ENCODE measurements at regions not wholly inside any gene's neighbourhood (a gene's known extent, or its start where the extent isn't known, plus 50 kb on each side); places are given as distances from the start of the nearest gene placed in this dataset.

GRCh38 chr10:10434312-10434711 is 583.4 kb upstream of the CELF2 start:
- H3K36me3 Mint-ChIP-seq (ENCODE audit: low read depth): no peaks in the 10 kb centered on the region
- DNase-seq (no peak), ATAC-seq (no peak)
- H3K4me1 Mint-ChIP-seq: no peaks in the 10 kb centered on the region
- H3K9me3 ChIP-seq (ENCODE audit: control insufficient read depth, low read length, poor library complexity, severe bottlenecking): no peaks in the 10 kb centered on the region
- no peak overlapping the region for H3K27ac Mint-ChIP-seq
- H3K4me3 Mint-ChIP-seq: no peak overlapping the region
- H3K27me3 Mint-ChIP-seq: peaks cover 14% of the 10 kb centered on the region

GRCh38 chr10:10437886-10438285 is 579.8 kb upstream of the CELF2 start:
- ATAC-seq (no peak), DNase-seq (no peak)
- H3K27ac Mint-ChIP-seq: no peak overlapping the region
- no peaks in the 10 kb centered on the region for H3K36me3 Mint-ChIP-seq (ENCODE audit: low read depth)
- H3K4me3 Mint-ChIP-seq: no peak overlapping the region
- H3K9me3 ChIP-seq (ENCODE audit: control insufficient read depth, low read length, poor library complexity, severe bottlenecking): no peaks in the 10 kb centered on the region
- no peaks in the 10 kb centered on the region for H3K4me1 Mint-ChIP-seq
- peaks cover 23% of the 10 kb centered on the region for H3K27me3 Mint-ChIP-seq

GRCh38 chr10:10438335-10439100 is 579.2 kb upstream of the CELF2 start:
- H3K4me1 Mint-ChIP-seq: no peaks in the 10 kb centered on the region
- H3K9me3 ChIP-seq (ENCODE audit: control insufficient read depth, low read length, poor library complexity, severe bottlenecking): no peaks in the 10 kb centered on the region
- DNase-seq: no peak
- no peaks in the 10 kb centered on the region for H3K36me3 Mint-ChIP-seq (ENCODE audit: low read depth)
- ATAC-seq: no peak
- no peak overlapping the region for H3K4me3 Mint-ChIP-seq
- H3K27me3 Mint-ChIP-seq: peaks cover 23% of the 10 kb centered on the region
- no peak overlapping the region for H3K27ac Mint-ChIP-seq

GRCh38 chr10:10456856-10457255 is 560.8 kb upstream of the CELF2 start:
- H3K4me1 Mint-ChIP-seq: no peaks in the 10 kb centered on the region
- H3K27ac Mint-ChIP-seq: no peak overlapping the region
- ATAC-seq (no peak), DNase-seq (no peak)
- H3K27me3 Mint-ChIP-seq: peaks cover 26% of the 10 kb centered on the region
- H3K4me3 Mint-ChIP-seq: no peak overlapping the region
- H3K36me3 Mint-ChIP-seq (ENCODE audit: low read depth): no peaks in the 10 kb centered on the region
- no peaks in the 10 kb centered on the region for H3K9me3 ChIP-seq (ENCODE audit: control insufficient read depth, low read length, poor library complexity, severe bottlenecking)

GRCh38 chr10:10460451-10460850 is 557.2 kb upstream of the CELF2 start:
- H3K36me3 Mint-ChIP-seq (ENCODE audit: low read depth): no peaks in the 10 kb centered on the region

GRCh38 chr10:10462151-10462941 is 555.3 kb upstream of the CELF2 start:
- Mint-ChIP-seq H3K4me1 (no peaks in the 10 kb centered on the region), H3K36me3 (ENCODE audit: low read depth) (no peaks in the 10 kb centered on the region), H3K27ac (no peak overlapping the region), H3K27me3 (peaks cover 42% of the 10 kb centered on the region), H3K4me3 (no peak overlapping the region)
- DNase-seq (no peak), ATAC-seq (no peak)
- no peaks in the 10 kb centered on the region for H3K9me3 ChIP-seq (ENCODE audit: control insufficient read depth, low read length, poor library complexity, severe bottlenecking)

More at GRCh38 chr10:10460451-10460850, 557.2 kb upstream of the CELF2 start:
- no peak overlapping the region for H3K4me3 Mint-ChIP-seq
- no peaks in the 10 kb centered on the region for H3K4me1 Mint-ChIP-seq
- peaks cover 47% of the 10 kb centered on the region for H3K27me3 Mint-ChIP-seq
- H3K27ac Mint-ChIP-seq: no peak overlapping the region
- ATAC-seq (no peak), DNase-seq (no peak)
- no peaks in the 10 kb centered on the region for H3K9me3 ChIP-seq (ENCODE audit: control insufficient read depth, low read length, poor library complexity, severe bottlenecking)

GRCh38 chr10:10471758-10472157 is 545.9 kb upstream of the CELF2 start:
- no peaks in the 10 kb centered on the region for H3K36me3 Mint-ChIP-seq (ENCODE audit: low read depth)

GRCh38 chr10:10475812-10476211 is 541.9 kb upstream of the CELF2 start:
- H3K36me3 Mint-ChIP-seq (ENCODE audit: low read depth): no peaks in the 10 kb centered on the region
- no peaks in the 10 kb centered on the region for H3K9me3 ChIP-seq (ENCODE audit: control insufficient read depth, low read length, poor library complexity, severe bottlenecking)
- ATAC-seq (no peak), DNase-seq (no peak)
- H3K4me3 Mint-ChIP-seq: no peak overlapping the region
- H3K27me3 Mint-ChIP-seq: peaks cover 30% of the 10 kb centered on the region
- H3K27ac Mint-ChIP-seq: no peak overlapping the region
- no peaks in the 10 kb centered on the region for H3K4me1 Mint-ChIP-seq

More at GRCh38 chr10:10471758-10472157, 545.9 kb upstream of the CELF2 start:
- Mint-ChIP-seq H3K27me3 (peaks cover 17% of the 10 kb centered on the region), H3K4me3 (no peak overlapping the region), H3K27ac (no peak overlapping the region), H3K4me1 (no peaks in the 10 kb centered on the region)
- no peak for DNase-seq
- no peaks in the 10 kb centered on the region for H3K9me3 ChIP-seq (ENCODE audit: control insufficient read depth, low read length, poor library complexity, severe bottlenecking)
- no peak for ATAC-seq

GRCh38 chr10:10477844-10478243 is 539.8 kb upstream of the CELF2 start:
- H3K27me3 Mint-ChIP-seq: peaks cover 43% of the 10 kb centered on the region
- no peak overlapping the region for H3K27ac Mint-ChIP-seq
- H3K4me3 Mint-ChIP-seq: no peak overlapping the region
- ATAC-seq (no peak), DNase-seq (no peak)
- no peaks in the 10 kb centered on the region for H3K9me3 ChIP-seq (ENCODE audit: control insufficient read depth, low read length, poor library complexity, severe bottlenecking)
- H3K4me1 Mint-ChIP-seq: no peaks in the 10 kb centered on the region
- no peaks in the 10 kb centered on the region for H3K36me3 Mint-ChIP-seq (ENCODE audit: low read depth)

- Mint-ChIP-seq H3K36me3 (ENCODE audit: low read depth) (no peaks in the 10 kb centered on the region), H3K4me1 (no peaks in the 10 kb centered on the region), H3K27ac (no peak overlapping the region), H3K4me3 (no peak overlapping the region), H3K27me3 (peaks cover 46% of the 10 kb centered on the region)
- ATAC-seq (no peak), DNase-seq (no peak)
- no peaks in the 10 kb centered on the region for H3K9me3 ChIP-seq (ENCODE audit: control insufficient read depth, low read length, poor library complexity, severe bottlenecking)
Observed at GRCh38 chr10:10479465-10479864, 538.2 kb upstream of the CELF2 start.

- H3K9me3 ChIP-seq (ENCODE audit: control insufficient read depth, low read length, poor library complexity, severe bottlenecking): no peaks in the 10 kb centered on the region
- Mint-ChIP-seq H3K4me1 (no peaks in the 10 kb centered on the region), H3K4me3 (no peak overlapping the region), H3K27ac (no peak overlapping the region), H3K36me3 (ENCODE audit: low read depth) (no peaks in the 10 kb centered on the region), H3K27me3 (peaks cover 50% of the 10 kb centered on the region)
- ATAC-seq (no peak), DNase-seq (no peak)
Observed at GRCh38 chr10:10482613-10483012, 535.1 kb upstream of the CELF2 start.

GRCh38 chr10:10489076-10489475 is 528.6 kb upstream of the CELF2 start:
- no peak overlapping the region for H3K4me3 Mint-ChIP-seq
- no peak overlapping the region for H3K27ac Mint-ChIP-seq
- ATAC-seq (no peak), DNase-seq (no peak)
- no peaks in the 10 kb centered on the region for H3K4me1 Mint-ChIP-seq
- H3K36me3 Mint-ChIP-seq (ENCODE audit: low read depth): no peaks in the 10 kb centered on the region
- peaks cover 56% of the 10 kb centered on the region for H3K27me3 Mint-ChIP-seq
- H3K9me3 ChIP-seq (ENCODE audit: control insufficient read depth, low read length, poor library complexity, severe bottlenecking): no peaks in the 10 kb centered on the region

- Mint-ChIP-seq H3K27ac (no peak overlapping the region), H3K27me3 (peaks cover 58% of the 10 kb centered on the region), H3K4me1 (no peaks in the 10 kb centered on the region), H3K36me3 (ENCODE audit: low read depth) (no peaks in the 10 kb centered on the region), H3K4me3 (no peak overlapping the region)
- DNase-seq (no peak), ATAC-seq (no peak)
- H3K9me3 ChIP-seq (ENCODE audit: control insufficient read depth, low read length, poor library complexity, severe bottlenecking): no peaks in the 10 kb centered on the region
Observed at GRCh38 chr10:10489805-10490571, 527.7 kb upstream of the CELF2 start.
